DMS79 treated with DMSO at 0.1 percent for 48 hours (cell line): ENCODE measurements at regions not wholly inside any gene's neighbourhood (a gene's known extent, or its start where the extent isn't known, plus 50 kb on each side); places are given as distances from the start of the nearest gene placed in this dataset.
"Not testable (repeated sequence)": the region's sequence is repeated elsewhere in the genome, so short reads cannot be mapped to it uniquely, and the experiment has no call there.

ENCODE experiments used
- DNase-seq: peaks from one replicate; lab custom pipeline; 2025; lab: John Stamatoyannopoulos, UW

- no peak for DNase-seq
Observed at GRCh38 chr14:22190411-22191191, 398.4 kb downstream of the DAD1 start.

- no peak for DNase-seq
Observed at GRCh38 chr14:22189881-22190280, 399.1 kb downstream of the DAD1 start.

- DNase-seq = no peak
Observed at GRCh38 chr14:22188318-22188717, 400.7 kb downstream of the DAD1 start.

GRCh38 chr14:22185789-22186188 is 403.2 kb downstream of the DAD1 start:
- DNase-seq = no peak

GRCh38 chr14:22185191-22185590 is 403.8 kb downstream of the DAD1 start:
- no peak for DNase-seq

- DNase-seq = no peak
Observed at GRCh38 chr14:22184830-22185168, 404.2 kb downstream of the DAD1 start.

GRCh38 chr14:22184157-22184829 is 404.7 kb downstream of the DAD1 start:
- no peak for DNase-seq

- no peak for DNase-seq
Observed at GRCh38 chr14:22180045-22180444, 409.0 kb downstream of the DAD1 start.

GRCh38 chr14:22179190-22179589 is 409.8 kb downstream of the DAD1 start:
- no peak for DNase-seq

GRCh38 chr14:22178333-22178839 is 410.6 kb downstream of the DAD1 start:
- no peak for DNase-seq

- DNase-seq = no peak
Observed at GRCh38 chr14:22177870-22178269, 411.2 kb downstream of the DAD1 start.

GRCh38 chr14:22176957-22177356 is 412.1 kb downstream of the DAD1 start:
- DNase-seq = no peak

GRCh38 chr14:22175278-22175558 is 413.8 kb downstream of the DAD1 start:
- not testable (repeated sequence) for DNase-seq

- DNase-seq = no peak
Observed at GRCh38 chr14:22174412-22175277, 414.4 kb downstream of the DAD1 start.

GRCh38 chr14:22168092-22168955 is 420.7 kb downstream of the DAD1 start:
- DNase-seq = no peak

GRCh38 chr14:22164616-22165015 is 424.4 kb downstream of the DAD1 start:
- DNase-seq = no peak

GRCh38 chr14:22163051-22163450 is 426.0 kb downstream of the DAD1 start:
- no peak for DNase-seq

- no peak for DNase-seq
Observed at GRCh38 chr14:22159957-22160356, 429.1 kb downstream of the DAD1 start.

GRCh38 chr14:22159099-22159498 is 429.9 kb downstream of the DAD1 start:
- DNase-seq = no peak

GRCh38 chr14:22158560-22158959 is 430.5 kb downstream of the DAD1 start:
- DNase-seq = no peak

- no peak for DNase-seq
Observed at GRCh38 chr14:22155571-22155970, 433.5 kb downstream of the DAD1 start.

GRCh38 chr14:22152903-22153302 is 436.1 kb downstream of the DAD1 start:
- no peak for DNase-seq
